ENCODE measurements at regions not wholly inside any gene's neighbourhood (a gene's known extent, or its start where the extent isn't known, plus 50 kb on each side); places are given as distances from the start of the nearest gene placed in this dataset.
"Not testable (repeated sequence)": the region's sequence is repeated elsewhere in the genome, so short reads cannot be mapped to it uniquely, and the experiment has no call there.

GRCh38 chr15:38129531-38130204, 123.0 kb upstream of the SPRED1 start:
- H3K4me3 ChIP-seq (ENCODE audit: low read depth in 1 of 3, low read length in 3 of 3) = no peak overlapping the region
- WGBS, 3 donors = 32 to 62% (median 58%) methylated on average over 12 of the region's 12 CpGs
- DNase-seq (peak; percentile 16 to 39), FAIRE-seq (no peak)
- peaks cover 0 to 3% (median 0%) of the 10 kb centered on the region in 3 donors for H3K27me3 ChIP-seq (ENCODE audit: control insufficient read depth in 3 of 3, insufficient read depth in 3 of 3, low read length in 3 of 3)
- H3K27ac ChIP-seq (ENCODE audit: low read depth in 1 of 3, low read length in 2 of 3) = peak overlapping the region in 2 of 3 donors; percentile 16 to 89
- no peaks in the 10 kb centered on the region for H3K36me3 ChIP-seq (ENCODE audit: control insufficient read depth in 3 of 3, insufficient read depth in 2 of 3, low read depth in 1 of 3, low read length in 3 of 3)
- no peaks in the 10 kb centered on the region for H3K9me3 ChIP-seq (ENCODE audit: control insufficient read depth in 2 of 2, insufficient read depth in 1 of 2, low read depth in 1 of 2, low read length in 1 of 2)
- peaks cover 4 to 27% (median 9%) of the 10 kb centered on the region in 3 donors for H3K4me1 ChIP-seq (ENCODE audit: control insufficient read depth in 3 of 3, insufficient read depth in 2 of 3, low read depth in 1 of 3, low read length in 2 of 3)

GRCh38 chr15:38130205-38130567, 122.5 kb upstream of the SPRED1 start:
- H3K36me3 ChIP-seq (ENCODE audit: control insufficient read depth in 3 of 3, insufficient read depth in 2 of 3, low read depth in 1 of 3, low read length in 3 of 3) = no peaks in the 10 kb centered on the region
- no peak overlapping the region for H3K4me3 ChIP-seq (ENCODE audit: low read depth in 1 of 3, low read length in 3 of 3)
- H3K27me3 ChIP-seq (ENCODE audit: control insufficient read depth in 3 of 3, insufficient read depth in 3 of 3, low read length in 3 of 3) = peaks cover 0 to 3% (median 0%) of the 10 kb centered on the region in 3 donors
- FAIRE-seq (no peak), DNase-seq (no peak)
- H3K27ac ChIP-seq (ENCODE audit: low read depth in 1 of 3, low read length in 2 of 3) = peak overlapping the region; percentile 13 to 89 (median 16)
- no peaks in the 10 kb centered on the region for H3K9me3 ChIP-seq (ENCODE audit: control insufficient read depth in 2 of 2, insufficient read depth in 1 of 2, low read depth in 1 of 2, low read length in 1 of 2)
- WGBS, 3 donors = 59 to 79% (median 77%) methylated on average over 8 of the region's 8 CpGs
- peaks cover 4 to 27% (median 9%) of the 10 kb centered on the region in 3 donors for H3K4me1 ChIP-seq (ENCODE audit: control insufficient read depth in 3 of 3, insufficient read depth in 2 of 3, low read depth in 1 of 3, low read length in 2 of 3)

- no peaks in the 10 kb centered on the region for H3K36me3 ChIP-seq (ENCODE audit: control insufficient read depth in 3 of 3, insufficient read depth in 2 of 3, low read depth in 1 of 3, low read length in 3 of 3)
- H3K9me3 ChIP-seq (ENCODE audit: control insufficient read depth in 2 of 2, insufficient read depth in 1 of 2, low read depth in 1 of 2, low read length in 1 of 2) = no peaks in the 10 kb centered on the region
- peak overlapping the region in 1 of 3 donors; percentile 89 for H3K27ac ChIP-seq (ENCODE audit: low read depth in 1 of 3, low read length in 2 of 3)
- WGBS, 3 donors = 43 to 70% (median 60%) methylated on average over 9 to 10 of the region's 10 CpGs
- no peak for FAIRE-seq
- no peak overlapping the region for H3K4me3 ChIP-seq (ENCODE audit: low read depth in 1 of 3, low read length in 3 of 3)
- peaks cover 4 to 27% (median 9%) of the 10 kb centered on the region in 3 donors for H3K4me1 ChIP-seq (ENCODE audit: control insufficient read depth in 3 of 3, insufficient read depth in 2 of 3, low read depth in 1 of 3, low read length in 2 of 3)
- DNase-seq = peak; percentile 13 to 49
- H3K27me3 ChIP-seq (ENCODE audit: control insufficient read depth in 3 of 3, insufficient read depth in 3 of 3, low read length in 3 of 3) = peaks cover 0 to 3% (median 0%) of the 10 kb centered on the region in 3 donors
Observed at GRCh38 chr15:38130740-38131498, 121.7 kb upstream of the SPRED1 start.

- Histone ChIP-seq H3K9me3 (ENCODE audit: control insufficient read depth in 2 of 2, insufficient read depth in 1 of 2, low read depth in 1 of 2, low read length in 1 of 2) (no peaks in the 10 kb centered on the region), H3K27ac (ENCODE audit: low read depth in 1 of 3, low read length in 2 of 3) (no peak overlapping the region), H3K36me3 (ENCODE audit: control insufficient read depth in 3 of 3, insufficient read depth in 2 of 3, low read depth in 1 of 3, low read length in 3 of 3) (no peaks in the 10 kb centered on the region), H3K27me3 (ENCODE audit: control insufficient read depth in 3 of 3, insufficient read depth in 3 of 3, low read length in 3 of 3) (peaks cover 0 to 3% (median 0%) of the 10 kb centered on the region in 3 donors), H3K4me3 (ENCODE audit: low read depth in 1 of 3, low read length in 3 of 3) (no peak overlapping the region), H3K4me1 (ENCODE audit: control insufficient read depth in 3 of 3, insufficient read depth in 2 of 3, low read depth in 1 of 3, low read length in 2 of 3) (peaks cover 0 to 9% (median 0%) of the 10 kb centered on the region in 3 donors)
- FAIRE-seq (no peak), DNase-seq (no peak)
- 34 to 44% (median 35%) methylated on average over 3 of the region's 3 CpGs for WGBS, 3 donors
Observed at GRCh38 chr15:38134252-38134651, 118.4 kb upstream of the SPRED1 start.

- 85 to 88% (median 85%) methylated on average over 10 to 11 of the region's 11 CpGs for WGBS, 3 donors
- not testable (repeated sequence) for FAIRE-seq; DNase-seq; H3K9me3 ChIP-seq (ENCODE audit: control insufficient read depth in 2 of 2, insufficient read depth in 1 of 2, low read depth in 1 of 2, low read length in 1 of 2); H3K27me3 ChIP-seq (ENCODE audit: control insufficient read depth in 3 of 3, insufficient read depth in 3 of 3, low read length in 3 of 3); H3K27ac ChIP-seq (ENCODE audit: low read depth in 1 of 3, low read length in 2 of 3); H3K36me3 ChIP-seq (ENCODE audit: control insufficient read depth in 3 of 3, insufficient read depth in 2 of 3, low read depth in 1 of 3, low read length in 3 of 3); H3K4me3 ChIP-seq (ENCODE audit: low read depth in 1 of 3, low read length in 3 of 3); H3K4me1 ChIP-seq (ENCODE audit: control insufficient read depth in 3 of 3, insufficient read depth in 2 of 3, low read depth in 1 of 3, low read length in 2 of 3)
Observed at GRCh38 chr15:38142195-38142594, 110.4 kb upstream of the SPRED1 start.

- WGBS, 3 donors = 75 to 77% (median 77%) methylated on average over 1 of the region's 1 CpG
- DNase-seq = no peak
- no peak for FAIRE-seq
Observed at GRCh38 chr15:38144921-38145320, 107.7 kb upstream of the SPRED1 start.

GRCh38 chr15:38145651-38146111, 107.0 kb upstream of the SPRED1 start:
- Histone ChIP-seq H3K27ac (ENCODE audit: low read depth in 1 of 3, low read length in 2 of 3) (no peak overlapping the region), H3K9me3 (ENCODE audit: control insufficient read depth in 2 of 2, insufficient read depth in 1 of 2, low read depth in 1 of 2, low read length in 1 of 2) (peaks cover 0 to 8% of the 10 kb centered on the region in 2 donors), H3K27me3 (ENCODE audit: control insufficient read depth in 3 of 3, insufficient read depth in 3 of 3, low read length in 3 of 3) (no peaks in the 10 kb centered on the region), H3K4me1 (ENCODE audit: control insufficient read depth in 3 of 3, insufficient read depth in 2 of 3, low read depth in 1 of 3, low read length in 2 of 3) (no peaks in the 10 kb centered on the region), H3K36me3 (ENCODE audit: control insufficient read depth in 3 of 3, insufficient read depth in 2 of 3, low read depth in 1 of 3, low read length in 3 of 3) (no peaks in the 10 kb centered on the region), H3K4me3 (ENCODE audit: low read depth in 1 of 3, low read length in 3 of 3) (no peak overlapping the region)
- DNase-seq (no peak), FAIRE-seq (no peak)
- 83 to 88% (median 85%) methylated on average over 5 of the region's 5 CpGs for WGBS, 3 donors

More at GRCh38 chr15:38144921-38145320, 107.7 kb upstream of the SPRED1 start:
- Histone ChIP-seq H3K27ac (ENCODE audit: low read depth in 1 of 3, low read length in 2 of 3) (no peak overlapping the region), H3K4me1 (ENCODE audit: control insufficient read depth in 3 of 3, insufficient read depth in 2 of 3, low read depth in 1 of 3, low read length in 2 of 3) (no peaks in the 10 kb centered on the region), H3K4me3 (ENCODE audit: low read depth in 1 of 3, low read length in 3 of 3) (no peak overlapping the region), H3K36me3 (ENCODE audit: control insufficient read depth in 3 of 3, insufficient read depth in 2 of 3, low read depth in 1 of 3, low read length in 3 of 3) (no peaks in the 10 kb centered on the region), H3K27me3 (ENCODE audit: control insufficient read depth in 3 of 3, insufficient read depth in 3 of 3, low read length in 3 of 3) (no peaks in the 10 kb centered on the region), H3K9me3 (ENCODE audit: control insufficient read depth in 2 of 2, insufficient read depth in 1 of 2, low read depth in 1 of 2, low read length in 1 of 2) (peaks cover 0 to 3% of the 10 kb centered on the region in 2 donors)

GRCh38 chr15:38147246-38147645, 105.4 kb upstream of the SPRED1 start:
- no peak overlapping the region for H3K27ac ChIP-seq (ENCODE audit: low read depth in 1 of 3, low read length in 2 of 3)
- no peaks in the 10 kb centered on the region for H3K4me1 ChIP-seq (ENCODE audit: control insufficient read depth in 3 of 3, insufficient read depth in 2 of 3, low read depth in 1 of 3, low read length in 2 of 3)
- no peaks in the 10 kb centered on the region for H3K36me3 ChIP-seq (ENCODE audit: control insufficient read depth in 3 of 3, insufficient read depth in 2 of 3, low read depth in 1 of 3, low read length in 3 of 3)
- WGBS, 3 donors = 58 to 64% (median 59%) methylated on average over 2 of the region's 2 CpGs
- DNase-seq = peak in 1 of 2 donors; percentile 30
- H3K4me3 ChIP-seq (ENCODE audit: low read depth in 1 of 3, low read length in 3 of 3) = no peak overlapping the region
- FAIRE-seq = no peak
- peaks cover 0 to 10% of the 10 kb centered on the region in 2 donors for H3K9me3 ChIP-seq (ENCODE audit: control insufficient read depth in 2 of 2, insufficient read depth in 1 of 2, low read depth in 1 of 2, low read length in 1 of 2)
- H3K27me3 ChIP-seq (ENCODE audit: control insufficient read depth in 3 of 3, insufficient read depth in 3 of 3, low read length in 3 of 3) = no peaks in the 10 kb centered on the region

Data from small intestine (tissue), 7 donors.